Natural killer cell (primary cell): ENCODE measurements at regions not wholly inside any gene's neighbourhood (a gene's known extent, or its start where the extent isn't known, plus 50 kb on each side); places are given as distances from the start of the nearest gene placed in this dataset.

Experiments
- ATAC-seq, 3 donors: fragments of 150-1000 bp in 2 of 3; fragments of 200-7000 bp in 1 of 3; cut with Tn5 transposase; 1 replicate in 1 of 3; 2 replicates in 2 of 3; pipeline ENCODE4 v1.10.0; 2021; ENCODE audit warnings: mild to moderate bottlenecking in 2 of 3, moderate library complexity in 2 of 3
- DNase-seq, 2 donors: peaks; one replicate each; pipeline versions ENCODE4 v3.0.0 to v3.0.0-alpha.2; 2013 to 2021; ENCODE audit warnings: mixed read lengths in 1 of 2
- H3K27ac ChIP-seq: one replicate; pipeline ENCODE4 v1.5.1; 2013; ENCODE audit warnings: mild to moderate bottlenecking, low read length
- H3K27me3 ChIP-seq: one replicate; pipeline ENCODE4 v1.6.1; 2013; ENCODE audit warnings: low read length; ENCODE audit not compliant: control insufficient read depth, insufficient read depth
- H3K36me3 ChIP-seq: one replicate; pipeline ENCODE4 v1.6.1; 2013; ENCODE audit warnings: low read length; ENCODE audit not compliant: control insufficient read depth, insufficient read depth
- H3K4me1 ChIP-seq: one replicate; pipeline ENCODE4 v1.6.1; 2013; ENCODE audit warnings: low read length; ENCODE audit not compliant: control insufficient read depth, insufficient read depth
- H3K4me3 ChIP-seq: one replicate; pipeline ENCODE4 v1.5.1; 2013; ENCODE audit warnings: low read length
- H3K9me3 ChIP-seq: one replicate; pipeline ENCODE4 v1.6.1; 2013; ENCODE audit warnings: low read length; ENCODE audit not compliant: control insufficient read depth, insufficient read depth
- H3K27ac Mint-ChIP-seq, 2 donors: one replicate each; pipeline ENCODE4 v1.8.0; 2022; ENCODE audit warnings: mild to moderate bottlenecking in 2 of 2, mixed read lengths in 2 of 2, moderate library complexity in 1 of 2
- H3K27me3 Mint-ChIP-seq, 2 donors: one replicate each; pipeline ENCODE4 v1.8.0; 2022; ENCODE audit warnings: low read depth in 2 of 2, mixed read lengths in 2 of 2
- H3K36me3 Mint-ChIP-seq: one replicate; pipeline ENCODE4 v1.8.0; 2022; ENCODE audit warnings: mixed read lengths
- H3K4me1 Mint-ChIP-seq, 2 donors: one replicate each; pipeline ENCODE4 v1.8.0; 2022; ENCODE audit warnings: mixed read lengths in 2 of 2
- H3K4me3 Mint-ChIP-seq: one replicate; pipeline ENCODE4 v1.8.0; 2022; ENCODE audit warnings: mild to moderate bottlenecking, moderate library complexity, mixed read lengths
- H3K9me3 Mint-ChIP-seq, 2 donors: one replicate each; pipeline ENCODE4 v1.8.0; 2022; ENCODE audit warnings: mixed read lengths in 2 of 2
- CTCF ChIP-seq: fragments of 200-600 bp; IDR thresholded peaks from one replicate; pipeline ENCODE4 v1.8.0; 2022; ENCODE audit warnings: antibody characterized with exemption
- WGBS: methylation state at CpG from one replicate; pipeline ENCODE4 v1.1.7; 2013; ENCODE audit warnings: missing lambda C conversion rate; ENCODE audit not compliant: insufficient coverage; 5-methylcytosine and 5-hydroxymethylcytosine counted together
- intact Hi-C: fragments of 100-400 bp; cut with micrococcal nuclease; formaldehyde crosslinking; loops from one replicate; pipeline ENCODE4 v1.14.2; 2022

GRCh38 chr11:19368726-19369375 is 128.1 kb upstream of the E2F8 start:
- no peak overlapping the region for H3K27ac ChIP-seq
- WGBS: 40% methylated on average over 6 of the region's 6 CpGs
- H3K4me3 ChIP-seq: no peak overlapping the region
- ATAC-seq: no peak
- H3K4me1 ChIP-seq: no peaks in the 10 kb centered on the region
- no peaks in the 10 kb centered on the region for H3K36me3 Mint-ChIP-seq
- H3K36me3 ChIP-seq: no peaks in the 10 kb centered on the region
- intact Hi-C loops: no loop called here
- DNase-seq: no peak
- no peaks in the 10 kb centered on the region for H3K9me3 Mint-ChIP-seq
- no peak overlapping the region for H3K4me3 Mint-ChIP-seq
- no peak overlapping the region for H3K27ac Mint-ChIP-seq
- H3K4me1 Mint-ChIP-seq: no peaks in the 10 kb centered on the region
- no peaks in the 10 kb centered on the region for H3K27me3 ChIP-seq
- TF ChIP-seq CTCF: no peak
- H3K9me3 ChIP-seq: no peaks in the 10 kb centered on the region
- H3K27me3 Mint-ChIP-seq: peaks cover 22 to 55% of the 10 kb centered on the region in 2 donors

GRCh38 chr11:19366992-19367709 is 126.4 kb upstream of the E2F8 start:
- whole genome bisulfite sequencing: 79% methylated on average over 2 of the region's 2 CpGs

GRCh38 chr11:19365743-19366410 is 125.1 kb upstream of the E2F8 start:
- ATAC-seq (no peak), DNase-seq (no peak)
- no peak overlapping the region for H3K27ac Mint-ChIP-seq
- no peak overlapping the region for H3K4me3 ChIP-seq
- WGBS: 85% methylated on average over 1 of the region's 1 CpG
- peaks cover 16 to 51% of the 10 kb centered on the region in 2 donors for H3K27me3 Mint-ChIP-seq
- no peaks in the 10 kb centered on the region for H3K36me3 Mint-ChIP-seq
- H3K9me3 ChIP-seq: no peaks in the 10 kb centered on the region
- no peak overlapping the region for H3K27ac ChIP-seq
- no peaks in the 10 kb centered on the region for H3K4me1 Mint-ChIP-seq
- H3K9me3 Mint-ChIP-seq: no peaks in the 10 kb centered on the region
- TF ChIP-seq CTCF: no peak
- H3K36me3 ChIP-seq: no peaks in the 10 kb centered on the region
- H3K4me1 ChIP-seq: no peaks in the 10 kb centered on the region
- H3K4me3 Mint-ChIP-seq: no peak overlapping the region
- no peaks in the 10 kb centered on the region for H3K27me3 ChIP-seq
- intact Hi-C loops: no loop called here

More at GRCh38 chr11:19366992-19367709, 126.4 kb upstream of the E2F8 start:
- Histone ChIP-seq H3K27ac (no peak overlapping the region), H3K36me3 (no peaks in the 10 kb centered on the region), H3K27me3 (no peaks in the 10 kb centered on the region), H3K4me3 (no peak overlapping the region), H3K4me1 (no peaks in the 10 kb centered on the region), H3K9me3 (no peaks in the 10 kb centered on the region)
- ATAC-seq: no peak
- intact Hi-C loops: no loop called here
- no peaks in the 10 kb centered on the region for H3K4me1 Mint-ChIP-seq
- no peak overlapping the region for H3K27ac Mint-ChIP-seq
- DNase-seq: no peak
- no peaks in the 10 kb centered on the region for H3K9me3 Mint-ChIP-seq
- TF ChIP-seq CTCF: no peak
- peaks cover 16 to 52% of the 10 kb centered on the region in 2 donors for H3K27me3 Mint-ChIP-seq
- H3K4me3 Mint-ChIP-seq: no peak overlapping the region
- H3K36me3 Mint-ChIP-seq: no peaks in the 10 kb centered on the region
